Fibroblast of pulmonary artery (primary cell): ENCODE measurements at regions not wholly inside any gene's neighbourhood (a gene's known extent, or its start where the extent isn't known, plus 50 kb on each side); places are given as distances from the start of the nearest gene placed in this dataset.

ENCODE experiments used
- DNase-seq: peaks from one replicate; pipeline ENCODE4 v3.0.0-alpha.2; 2010; ENCODE audit warnings: low read depth
- H3K4me3 ChIP-seq: replicated peaks from 2 replicates; pipeline ENCODE4 v1.5.1; 2011; ENCODE audit warnings: low read depth, mild to moderate bottlenecking, control low read depth, low read length, moderate library complexity
- TF ChIP-seq, protein P1 (sequence below): IDR thresholded peaks from 2 replicates; pipeline ENCODE4 v1.5.1; 2011; ENCODE audit warnings: mild to moderate bottlenecking, control low read depth, low read length, inconsistent platforms; ENCODE audit errors: missing control alignments

GRCh38 chr4:13024147-13025105 lies 459.7 kb downstream of the RAB28 start:
- DNase-seq: no peak
- TF ChIP-seq, protein P1, sequence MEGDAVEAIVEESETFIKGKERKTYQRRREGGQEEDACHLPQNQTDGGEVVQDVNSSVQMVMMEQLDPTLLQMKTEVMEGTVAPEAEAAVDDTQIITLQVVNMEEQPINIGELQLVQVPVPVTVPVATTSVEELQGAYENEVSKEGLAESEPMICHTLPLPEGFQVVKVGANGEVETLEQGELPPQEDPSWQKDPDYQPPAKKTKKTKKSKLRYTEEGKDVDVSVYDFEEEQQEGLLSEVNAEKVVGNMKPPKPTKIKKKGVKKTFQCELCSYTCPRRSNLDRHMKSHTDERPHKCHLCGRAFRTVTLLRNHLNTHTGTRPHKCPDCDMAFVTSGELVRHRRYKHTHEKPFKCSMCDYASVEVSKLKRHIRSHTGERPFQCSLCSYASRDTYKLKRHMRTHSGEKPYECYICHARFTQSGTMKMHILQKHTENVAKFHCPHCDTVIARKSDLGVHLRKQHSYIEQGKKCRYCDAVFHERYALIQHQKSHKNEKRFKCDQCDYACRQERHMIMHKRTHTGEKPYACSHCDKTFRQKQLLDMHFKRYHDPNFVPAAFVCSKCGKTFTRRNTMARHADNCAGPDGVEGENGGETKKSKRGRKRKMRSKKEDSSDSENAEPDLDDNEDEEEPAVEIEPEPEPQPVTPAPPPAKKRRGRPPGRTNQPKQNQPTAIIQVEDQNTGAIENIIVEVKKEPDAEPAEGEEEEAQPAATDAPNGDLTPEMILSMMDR: no peak
- no peak overlapping the region for H3K4me3 ChIP-seq

GRCh38 chr4:13007802-13008470 lies 476.2 kb downstream of the RAB28 start:
- H3K4me3 ChIP-seq: no peak overlapping the region
- TF ChIP-seq, protein P1: no peak
- no peak for DNase-seq

- DNase-seq: no peak
- no peak overlapping the region for H3K4me3 ChIP-seq
- TF ChIP-seq, protein P1: no peak
These were observed 490.2 kb downstream of the RAB28 start for GRCh38 chr4:12993923-12994322.

DNA sequence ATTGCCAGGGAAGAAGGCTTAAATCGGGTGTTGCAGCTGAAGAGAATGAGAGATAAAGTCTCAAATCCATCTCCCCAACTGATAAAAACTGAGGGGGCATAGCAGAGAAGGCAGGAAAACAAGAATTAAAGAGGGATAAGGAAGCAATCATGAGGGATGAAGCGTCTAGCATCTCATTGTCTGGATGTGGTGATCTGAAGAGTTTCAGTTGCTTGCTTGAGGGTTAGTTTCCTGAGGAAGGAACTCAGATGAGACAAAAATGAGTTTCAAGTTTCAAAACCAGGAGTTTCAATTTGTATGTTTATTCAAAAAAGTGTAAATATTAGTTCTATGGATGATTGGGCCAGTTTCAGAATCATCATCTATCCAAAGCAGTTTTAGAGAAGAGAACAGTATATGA lies 496.9 kb downstream of the RAB28 start:
- H3K4me3 ChIP-seq: no peak overlapping the region
- TF ChIP-seq, protein P1: no peak
- no peak for DNase-seq

DNA sequence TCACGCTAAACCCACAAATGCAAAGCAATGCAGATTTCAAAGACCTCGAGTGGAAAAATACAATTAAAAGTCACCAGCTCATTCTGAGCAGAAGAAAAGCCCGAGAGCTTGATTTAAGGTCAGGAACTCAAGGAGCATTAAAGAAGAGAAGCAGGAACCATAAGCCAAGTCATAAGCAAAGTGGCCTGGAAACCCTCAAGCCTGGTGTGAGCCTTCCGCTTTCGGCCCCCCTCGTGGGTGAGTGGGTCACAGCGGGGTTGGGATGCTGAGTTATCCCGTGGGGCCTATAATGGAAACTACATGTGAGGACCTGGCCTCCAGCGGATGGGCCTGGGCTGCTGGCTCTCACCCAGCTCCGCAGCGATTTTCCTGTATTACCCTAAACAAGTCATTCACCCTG lies 504.3 kb downstream of the RAB28 start:
- TF ChIP-seq, protein P1: no peak
- no peak overlapping the region for H3K4me3 ChIP-seq
- no peak for DNase-seq

- DNase-seq: no peak
- TF ChIP-seq, protein P1: no peak
- no peak overlapping the region for H3K4me3 ChIP-seq
These were observed 505.8 kb downstream of the RAB28 start for GRCh38 chr4:12978310-12978709.

GRCh38 chr4:12975511-12975910 lies 508.6 kb downstream of the RAB28 start:
- DNase-seq: no peak
- TF ChIP-seq, protein P1: no peak

More at GRCh38 chr4:12975511-12975910, 508.6 kb downstream of the RAB28 start:
- no peak overlapping the region for H3K4me3 ChIP-seq
